SK-N-SH treated with all-trans-retinoic acid at 6 μM for 48 hours (cell line): ENCODE measurements at regions not wholly inside any gene's neighbourhood (a gene's known extent, or its start where the extent isn't known, plus 50 kb on each side); places are given as distances from the start of the nearest gene placed in this dataset.

ENCODE experiments used
- ATAC-seq: fragments of 200-7000 bp; cut with Tn5 transposase; 3 replicates; pipeline ENCODE4 v1.9.1; 2020; ENCODE audit warnings: mild to moderate bottlenecking, moderate library complexity
- ARNTL ChIP-seq: fragments of 450-650 bp; formaldehyde crosslinking; IDR thresholded peaks from 2 replicates; pipeline ENCODE4 v1.5.0; 2020; ENCODE audit warnings: low read depth, mild to moderate bottlenecking, moderate library complexity, borderline replicate concordance
- BACH2 ChIP-seq: fragments of 250-450 bp; sonication (Bioruptor Pico); IDR thresholded peaks from 2 replicates; pipeline ENCODE4 v1.9.0; 2021; ENCODE audit warnings: mild to moderate bottlenecking, borderline replicate concordance
- CREB5 ChIP-seq: fragments of 250-450 bp; sonication (Bioruptor Pico); IDR thresholded peaks from 2 replicates; pipeline ENCODE4 v1.5.1; 2020; ENCODE audit warnings: low read depth, mild to moderate bottlenecking, moderate library complexity
- CSDC2 ChIP-seq: fragments of 250-450 bp; sonication (Bioruptor Pico); IDR thresholded peaks from 2 replicates; pipeline ENCODE4 v1.5.0; 2020; ENCODE audit warnings: mild to moderate bottlenecking, moderate library complexity
- CSRNP3 ChIP-seq: fragments of 250-450 bp; sonication (Bioruptor Pico); IDR thresholded peaks from 2 replicates; pipeline ENCODE4 v1.5.1; 2021; ENCODE audit warnings: mild to moderate bottlenecking, moderate library complexity
- ESRRG ChIP-seq: fragments of 250-450 bp; sonication (Bioruptor Pico); IDR thresholded peaks from 2 replicates; pipeline ENCODE4 v1.6.1; 2021; ENCODE audit warnings: mild to moderate bottlenecking
- GLIS3 ChIP-seq: fragments of 250-450 bp; sonication (Bioruptor Pico); IDR thresholded peaks from 2 replicates; pipeline ENCODE4 v1.5.0; 2020; ENCODE audit warnings: mild to moderate bottlenecking, moderate library complexity
- ISL1 ChIP-seq: fragments of 250-450 bp; sonication (Bioruptor Pico); IDR thresholded peaks from 2 replicates; pipeline ENCODE4 v2.1.2; 2022; ENCODE audit warnings: mild to moderate bottlenecking, moderate library complexity
- OSR1 ChIP-seq: fragments of 250-450 bp; sonication (Bioruptor Pico); IDR thresholded peaks from 2 replicates; pipeline ENCODE4 v1.8.0; 2022; ENCODE audit warnings: moderate library complexity, mild to moderate bottlenecking, inconsistent platforms
- PATZ1 ChIP-seq: fragments of 250-450 bp; sonication (Bioruptor Pico); IDR thresholded peaks from 2 replicates; pipeline ENCODE4 v1.8.0; 2020; ENCODE audit warnings: mild to moderate bottlenecking, moderate library complexity, borderline replicate concordance
- POU6F1 ChIP-seq: fragments of 250-450 bp; sonication (Bioruptor Pico); IDR thresholded peaks from 2 replicates; pipeline ENCODE4 v1.8.0; 2021; ENCODE audit warnings: low read depth, mild to moderate bottlenecking, moderate library complexity, borderline replicate concordance
- RARB ChIP-seq: fragments of 250-450 bp; sonication (Bioruptor Pico); IDR thresholded peaks from 2 replicates; pipeline ENCODE4 v1.8.0; 2021; ENCODE audit warnings: mild to moderate bottlenecking, moderate library complexity
- SNAI2 ChIP-seq: fragments of 250-450 bp; sonication (Bioruptor Pico); IDR thresholded peaks from 2 replicates; pipeline ENCODE4 v1.5.0; 2020; ENCODE audit warnings: mild to moderate bottlenecking, moderate library complexity
- TCF4 ChIP-seq: fragments of 250-450 bp; sonication (Bioruptor Pico); IDR thresholded peaks from 2 replicates; pipeline ENCODE4 v1.8.0; 2021; ENCODE audit warnings: mild to moderate bottlenecking, moderate library complexity, borderline replicate concordance
- TOX ChIP-seq: fragments of 250-450 bp; sonication (Bioruptor Pico); IDR thresholded peaks from 2 replicates; pipeline ENCODE4 v1.8.0; 2021; ENCODE audit warnings: mild to moderate bottlenecking, moderate library complexity, borderline replicate concordance
- ZC3H10 ChIP-seq: fragments of 250-450 bp; sonication (Bioruptor Pico); IDR thresholded peaks from 2 replicates; pipeline ENCODE4 v1.5.1; 2021; ENCODE audit warnings: mild to moderate bottlenecking, moderate library complexity
- ZFP3 ChIP-seq: fragments of 250-450 bp; sonication (Bioruptor Pico); IDR thresholded peaks from 2 replicates; pipeline ENCODE4 v1.5.0; 2020; ENCODE audit warnings: mild to moderate bottlenecking, moderate library complexity
- ZFP30 ChIP-seq: fragments of 450-650 bp; formaldehyde crosslinking; IDR thresholded peaks from 2 replicates; pipeline ENCODE4 v1.5.0; 2022; ENCODE audit warnings: mild to moderate bottlenecking, moderate library complexity
- ZNF565 ChIP-seq: fragments of 450-650 bp; formaldehyde crosslinking; conservative IDR thresholded peaks from 2 replicates; pipeline ENCODE4 v1.5.0; 2020; ENCODE audit warnings: low read depth, mild to moderate bottlenecking, moderate library complexity
- ZNF70 ChIP-seq: fragments of 450-650 bp; formaldehyde crosslinking; IDR thresholded peaks from 2 replicates; pipeline ENCODE4 v1.5.0; 2020; ENCODE audit warnings: mild to moderate bottlenecking, moderate library complexity
- ZNF8 ChIP-seq: fragments of 450-650 bp; formaldehyde crosslinking; IDR thresholded peaks from 2 replicates; pipeline ENCODE4 v1.5.0; 2020; ENCODE audit warnings: mild to moderate bottlenecking, moderate library complexity

GRCh38 chr15:70315431-70315830 is 217.7 kb upstream of the TLE3 start:
- TF ChIP-seq RARB (CRISPR knock-in tag) = no peak
- no peak for TF ChIP-seq ZFP30 (CRISPR knock-in tag)
- no peak for TF ChIP-seq ZC3H10
- TF ChIP-seq ZNF8 (CRISPR knock-in tag) = no peak
- no peak for TF ChIP-seq TOX (CRISPR knock-in tag)
- no peak for TF ChIP-seq CSDC2 (CRISPR knock-in tag)
- no peak for TF ChIP-seq BACH2 (CRISPR knock-in tag)
- no peak for TF ChIP-seq TCF4 (CRISPR knock-in tag)
- TF ChIP-seq ISL1 (CRISPR knock-in tag) = no peak
- ATAC-seq = no peak

- ATAC-seq = no peak
- TF ChIP-seq ZFP3 (CRISPR knock-in tag) (no peak), ARNTL (CRISPR knock-in tag) (no peak), RARB (CRISPR knock-in tag) (no peak), PATZ1 (CRISPR knock-in tag) (no peak), ZNF70 (CRISPR knock-in tag) (no peak), BACH2 (CRISPR knock-in tag) (no peak), TOX (CRISPR knock-in tag) (no peak), ZFP30 (CRISPR knock-in tag) (no peak)
Measured at GRCh38 chr15:70314688-70315087, 217.0 kb upstream of the TLE3 start.

GRCh38 chr15:70314018-70314354 is 216.3 kb upstream of the TLE3 start:
- TF ChIP-seq ESRRG (CRISPR knock-in tag) (no peak), CSRNP3 (CRISPR knock-in tag) (no peak), RARB (CRISPR knock-in tag) (no peak), OSR1 (CRISPR knock-in tag) (no peak), ARNTL (CRISPR knock-in tag) (no peak), ZNF565 (CRISPR knock-in tag) (no peak)
- no peak for ATAC-seq

GRCh38 chr15:70313099-70314017 is 215.6 kb upstream of the TLE3 start:
- TF ChIP-seq GLIS3 (CRISPR knock-in tag) (no peak), POU6F1 (CRISPR knock-in tag) (no peak), ZNF8 (CRISPR knock-in tag) (no peak), OSR1 (CRISPR knock-in tag) (no peak), ISL1 (CRISPR knock-in tag) (no peak), ZNF70 (CRISPR knock-in tag) (no peak), SNAI2 (CRISPR knock-in tag) (no peak), CSDC2 (CRISPR knock-in tag) (no peak), CSRNP3 (CRISPR knock-in tag) (no peak), CREB5 (CRISPR knock-in tag) (no peak), ZNF565 (CRISPR knock-in tag) (no peak)
- TF ChIP-seq, all 23 proteins: peak for 0
- ATAC-seq = no peak
